ENCODE measurements at regions not wholly inside any gene's neighbourhood (a gene's known extent, or its start where the extent isn't known, plus 50 kb on each side); places are given as distances from the start of the nearest gene placed in this dataset.

DNA sequence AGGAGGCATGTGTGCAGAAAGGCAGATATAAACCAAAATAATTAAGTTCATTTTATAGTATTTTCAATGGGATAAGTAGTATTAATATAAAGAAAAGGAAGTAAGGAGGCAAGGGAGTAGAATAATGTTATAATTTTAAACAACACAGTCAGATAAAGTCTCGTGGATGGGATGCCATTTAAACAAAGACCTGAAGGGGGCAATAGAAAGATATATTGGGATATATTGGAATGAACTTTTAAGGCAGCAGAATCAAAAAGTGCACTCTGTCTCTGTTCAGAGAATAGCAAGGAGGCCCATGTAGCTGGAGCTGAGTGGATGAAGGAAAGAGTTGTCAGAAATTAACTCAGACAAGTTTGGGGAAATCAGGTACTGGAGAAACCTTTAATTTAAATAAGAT, 158.7 kb downstream of the CGGBP1 start:
- TF ChIP-seq ZFX (IDR thresholded peaks at IDR 0.05; ENCODE audit: borderline replicate concordance), result no peak
- TF ChIP-seq, protein P1, sequence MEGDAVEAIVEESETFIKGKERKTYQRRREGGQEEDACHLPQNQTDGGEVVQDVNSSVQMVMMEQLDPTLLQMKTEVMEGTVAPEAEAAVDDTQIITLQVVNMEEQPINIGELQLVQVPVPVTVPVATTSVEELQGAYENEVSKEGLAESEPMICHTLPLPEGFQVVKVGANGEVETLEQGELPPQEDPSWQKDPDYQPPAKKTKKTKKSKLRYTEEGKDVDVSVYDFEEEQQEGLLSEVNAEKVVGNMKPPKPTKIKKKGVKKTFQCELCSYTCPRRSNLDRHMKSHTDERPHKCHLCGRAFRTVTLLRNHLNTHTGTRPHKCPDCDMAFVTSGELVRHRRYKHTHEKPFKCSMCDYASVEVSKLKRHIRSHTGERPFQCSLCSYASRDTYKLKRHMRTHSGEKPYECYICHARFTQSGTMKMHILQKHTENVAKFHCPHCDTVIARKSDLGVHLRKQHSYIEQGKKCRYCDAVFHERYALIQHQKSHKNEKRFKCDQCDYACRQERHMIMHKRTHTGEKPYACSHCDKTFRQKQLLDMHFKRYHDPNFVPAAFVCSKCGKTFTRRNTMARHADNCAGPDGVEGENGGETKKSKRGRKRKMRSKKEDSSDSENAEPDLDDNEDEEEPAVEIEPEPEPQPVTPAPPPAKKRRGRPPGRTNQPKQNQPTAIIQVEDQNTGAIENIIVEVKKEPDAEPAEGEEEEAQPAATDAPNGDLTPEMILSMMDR (IDR thresholded peaks at IDR 0.05), result peak; percentile 38
- H3K27ac ChIP-seq, result no peak overlapping the region

DNA sequence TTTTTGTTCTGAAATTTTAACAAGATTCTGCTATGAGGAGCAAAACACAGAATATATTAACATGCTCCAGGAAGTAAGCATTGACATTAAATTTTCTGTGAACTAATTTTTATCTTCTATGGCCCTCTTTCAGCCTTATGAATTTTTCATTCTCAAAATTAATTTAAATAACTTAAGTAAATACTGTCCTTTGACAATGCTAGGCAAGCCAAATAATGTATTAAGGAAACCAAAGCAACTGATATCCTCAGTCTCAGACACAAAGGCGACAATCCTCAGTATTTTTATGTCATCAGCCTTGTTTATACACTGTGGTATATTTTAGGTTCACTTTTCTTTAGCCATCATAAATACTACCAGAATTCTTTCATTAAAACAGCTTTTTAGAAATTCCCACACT, 159.8 kb downstream of the CGGBP1 start:
- H3K27ac ChIP-seq, result no peak overlapping the region
- TF ChIP-seq, protein P1 (IDR thresholded peaks at IDR 0.05), result no peak
- no peak for TF ChIP-seq ZFX (IDR thresholded peaks at IDR 0.05; ENCODE audit: borderline replicate concordance)

DNA sequence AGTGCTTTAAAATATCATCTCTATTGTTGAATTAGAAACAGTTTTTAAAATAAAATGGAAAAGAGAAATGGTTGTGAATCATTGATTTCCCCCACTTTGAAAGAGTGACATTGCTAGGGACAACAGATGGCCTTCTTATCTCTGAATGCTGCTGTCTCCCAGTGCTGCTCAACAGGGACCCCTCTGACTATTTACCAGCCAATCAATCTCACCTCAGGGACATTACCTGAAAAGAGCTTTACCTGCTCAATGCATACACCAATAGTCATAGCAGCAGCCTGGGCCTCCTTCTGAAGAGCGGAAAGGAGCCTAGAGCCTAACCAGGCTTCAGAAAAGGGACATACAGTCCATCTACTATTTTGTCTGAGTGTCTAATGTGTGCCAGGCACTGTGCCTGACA, 162.8 kb downstream of the CGGBP1 start:
- TF ChIP-seq ZFX (IDR thresholded peaks at IDR 0.05; ENCODE audit: borderline replicate concordance), result no peak
- no peak overlapping the region for H3K27ac ChIP-seq

DNA sequence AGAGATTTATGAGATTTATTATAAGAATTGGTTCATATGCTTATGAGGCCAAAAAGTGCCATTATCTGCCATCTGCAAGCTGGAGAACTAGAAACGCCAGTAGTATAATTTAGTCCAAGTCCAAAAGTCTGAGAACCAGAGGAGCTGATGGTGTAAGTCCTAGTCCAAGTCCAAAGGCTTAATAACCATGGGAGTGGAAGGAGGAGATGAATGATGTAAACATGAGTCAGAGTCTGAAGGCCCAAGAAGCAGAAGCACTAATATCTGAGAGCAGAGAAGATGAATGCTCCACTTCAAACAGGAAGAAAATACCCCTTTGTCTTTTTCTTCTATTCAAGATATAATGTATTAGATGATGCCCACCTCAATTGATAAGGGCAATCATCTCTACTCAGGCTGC, 185.7 kb downstream of the CGGBP1 start:
- TF ChIP-seq ZFX (IDR thresholded peaks at IDR 0.05; ENCODE audit: borderline replicate concordance), result no peak
- TF ChIP-seq, protein P1 (IDR thresholded peaks at IDR 0.05), result no peak
- H3K27ac ChIP-seq, result no peak overlapping the region

DNA sequence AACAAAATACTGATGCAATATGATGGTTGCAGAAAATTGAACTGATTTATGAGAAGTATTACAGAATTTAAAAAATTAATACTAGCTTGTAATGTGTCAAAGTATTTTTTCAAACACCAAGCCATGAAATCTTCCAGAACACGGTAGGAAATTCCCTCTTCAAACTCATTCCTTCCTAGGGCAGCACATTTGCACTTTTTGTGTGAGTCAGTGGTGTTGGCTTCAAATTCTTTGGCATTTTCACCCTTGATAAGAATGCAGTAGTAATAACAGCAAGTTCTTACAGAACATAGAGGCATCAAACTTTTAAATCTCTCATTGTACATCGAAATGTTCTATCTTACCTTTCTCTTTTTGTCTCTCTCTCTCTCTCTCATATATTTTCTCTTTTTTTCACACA, 191.8 kb downstream of the CGGBP1 start:
- TF ChIP-seq, protein P1 (IDR thresholded peaks at IDR 0.05), result no peak
- no peak for TF ChIP-seq ZFX (IDR thresholded peaks at IDR 0.05; ENCODE audit: borderline replicate concordance)
- no peak overlapping the region for H3K27ac ChIP-seq

DNA sequence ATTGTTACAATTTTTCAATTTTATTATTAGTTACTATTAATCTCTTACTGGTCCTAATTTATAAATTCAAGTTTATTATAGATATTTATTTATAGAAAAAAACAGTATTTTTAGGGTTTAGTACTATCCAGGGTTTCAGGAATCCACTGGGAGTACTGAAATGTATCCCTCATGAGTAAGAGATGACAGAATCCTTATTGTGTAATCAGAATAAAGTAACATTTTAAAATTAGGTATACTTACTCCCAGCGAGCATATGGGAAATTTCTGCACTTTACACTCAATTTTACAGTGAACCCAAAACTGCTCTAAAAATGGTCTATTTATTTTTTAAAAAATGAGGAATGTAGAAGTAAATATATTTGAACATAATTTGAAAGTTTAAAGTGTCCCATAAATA, 202.7 kb downstream of the CGGBP1 start:
- TF ChIP-seq, protein P1 (IDR thresholded peaks at IDR 0.05), result no peak
- TF ChIP-seq ZFX (IDR thresholded peaks at IDR 0.05; ENCODE audit: borderline replicate concordance), result no peak
- no peak overlapping the region for H3K27ac ChIP-seq

DNA sequence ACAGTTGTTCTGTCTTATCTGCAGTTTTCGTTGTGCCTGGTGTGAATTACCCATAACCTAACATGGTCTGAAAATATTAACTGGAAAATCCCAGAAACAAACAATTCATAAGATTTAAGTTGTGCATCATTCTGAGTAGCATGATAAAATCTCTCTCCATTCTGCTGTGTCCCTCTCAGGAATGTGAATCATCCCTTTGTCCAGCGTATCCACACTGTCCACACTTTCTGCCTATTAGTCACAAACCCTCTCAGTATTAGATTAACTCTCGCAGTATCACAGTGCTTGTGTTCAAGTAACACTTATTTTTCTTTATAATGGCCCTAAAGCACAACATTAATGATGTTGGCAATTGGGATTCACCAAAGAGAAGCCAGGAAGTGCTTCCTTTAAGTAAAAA, 203.2 kb downstream of the CGGBP1 start:
- H3K27ac ChIP-seq, result no peak overlapping the region
- TF ChIP-seq ZFX (IDR thresholded peaks at IDR 0.05; ENCODE audit: borderline replicate concordance), result no peak

DNA sequence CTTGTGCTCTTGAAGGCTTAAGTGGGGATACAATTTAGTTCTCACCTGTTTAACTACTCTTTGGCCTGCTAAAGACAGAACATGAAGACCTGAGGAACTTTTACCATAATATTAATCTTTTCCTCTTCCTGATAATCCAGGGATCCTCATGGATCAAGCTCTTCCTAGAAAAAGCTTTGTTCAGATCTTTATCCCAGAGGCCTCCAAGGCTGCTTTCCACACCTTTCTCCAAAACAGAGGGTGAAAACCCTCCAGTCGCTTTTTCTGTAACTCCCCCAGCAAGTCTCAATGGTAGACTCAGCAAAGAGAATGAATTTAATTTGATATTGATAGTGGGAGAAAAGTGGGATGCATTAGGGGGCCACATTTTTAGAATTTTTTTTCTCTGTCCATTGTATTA, 203.6 kb downstream of the CGGBP1 start:
- H3K27ac ChIP-seq, result no peak overlapping the region
- TF ChIP-seq ZFX (IDR thresholded peaks at IDR 0.05; ENCODE audit: borderline replicate concordance), result no peak
- TF ChIP-seq, protein P1 (IDR thresholded peaks at IDR 0.05), result no peak
